DND-41 (cell line): ENCODE measurements at regions not wholly inside any gene's neighbourhood (a gene's known extent, or its start where the extent isn't known, plus 50 kb on each side); places are given as distances from the start of the nearest gene placed in this dataset.
"Not testable (repeated sequence)": the region's sequence is repeated elsewhere in the genome, so short reads cannot be mapped to it uniquely, and the experiment has no call there.

Source experiments
- ATAC-seq: fragments of 200-7000 bp; cut with Tn5 transposase; 3 replicates; pipeline ENCODE4 v1.9.1; 2021; ENCODE audit warnings: low read depth; ENCODE audit not compliant: insufficient read depth
- DNase-seq: peaks from one replicate; pipeline ENCODE4 v3.0.0-alpha.2; 2020
- H2AFZ ChIP-seq: 2 replicates; pipeline ENCODE4 v1.6.0; 2012; ENCODE audit warnings: low read depth, low read length
- H3K27ac ChIP-seq: 2 replicates; pipeline ENCODE4 v1.5.1; 2012; ENCODE audit warnings: low read length, inconsistent platforms
- H3K27me3 ChIP-seq: fragments of 200-600 bp; sonication (generic); 2 replicates; pipeline ENCODE4 v1.6.0; 2012; ENCODE audit warnings: low read length, mild to moderate bottlenecking, inconsistent platforms; ENCODE audit not compliant: insufficient read depth, poor library complexity
- H3K36me3 ChIP-seq: 2 replicates; pipeline ENCODE4 v1.5.1; 2012; ENCODE audit warnings: low read length, inconsistent platforms; ENCODE audit not compliant: insufficient read depth
- H3K4me1 ChIP-seq: 2 replicates; pipeline ENCODE4 v1.5.1; 2012; ENCODE audit warnings: mild to moderate bottlenecking, low read length; ENCODE audit not compliant: insufficient read depth
- H3K4me2 ChIP-seq: 2 replicates; pipeline ENCODE4 v1.6.0; 2012; ENCODE audit warnings: mild to moderate bottlenecking, moderate library complexity, low read length, inconsistent platforms; ENCODE audit not compliant: insufficient read depth
- H3K4me3 ChIP-seq, 2 experiments: fragments of 200-600 bp in 1 of 2; shearing (Covaris generic) in 1 of 2; 2 replicates each; pipeline ENCODE4 v1.5.1; 2012 to 2016; ENCODE audit warnings: inconsistent platforms in 2 of 2, low read length in 2 of 2, mild to moderate bottlenecking in 2 of 2, low read depth in 1 of 2, moderate library complexity in 1 of 2
- H3K79me2 ChIP-seq: 2 replicates; pipeline ENCODE4 v1.6.0; 2012; ENCODE audit warnings: low read length, inconsistent platforms; ENCODE audit not compliant: insufficient read depth
- H3K9ac ChIP-seq: 2 replicates; pipeline ENCODE4 v1.6.0; 2012; ENCODE audit warnings: low read depth, mild to moderate bottlenecking, inconsistent platforms, low read length, moderate library complexity
- H3K9me3 ChIP-seq: 2 replicates; pipeline ENCODE4 v1.5.1; 2012; ENCODE audit warnings: low read length, moderate library complexity, mild to moderate bottlenecking, inconsistent platforms; ENCODE audit not compliant: insufficient read depth, severe bottlenecking
- H4K20me1 ChIP-seq: 2 replicates; pipeline ENCODE4 v1.6.0; 2012; ENCODE audit warnings: low read length; ENCODE audit not compliant: insufficient read depth
- CTCF ChIP-seq: IDR thresholded peaks from 2 replicates; pipeline ENCODE4 v1.5.1; 2012; ENCODE audit warnings: borderline replicate concordance, low read length, moderate library complexity, mild to moderate bottlenecking; ENCODE audit not compliant: poor library complexity, severe bottlenecking; ENCODE audit errors: extremely low read depth
- EZH2 ChIP-seq: IDR thresholded peaks from 3 replicates; pipeline ENCODE4 v1.6.1; 2012; ENCODE audit warnings: borderline replicate concordance, low read depth, mild to moderate bottlenecking, moderate library complexity, low read length, inconsistent platforms; ENCODE audit not compliant: severe bottlenecking

- no peak overlapping the region for H3K4me2 ChIP-seq
- no peaks in the 10 kb centered on the region for H3K9me3 ChIP-seq
- H2AFZ ChIP-seq: no peak overlapping the region
- H3K27me3 ChIP-seq: no peaks in the 10 kb centered on the region
- DNase-seq (no peak), ATAC-seq (no peak)
- no peak overlapping the region for H3K4me3 ChIP-seq
- H3K9ac ChIP-seq: no peak overlapping the region
- H3K36me3 ChIP-seq: no peaks in the 10 kb centered on the region
- no peak overlapping the region for H3K27ac ChIP-seq
- no peaks in the 10 kb centered on the region for H3K4me1 ChIP-seq
- TF ChIP-seq EZH2 (no peak), CTCF (no peak)
- no peaks in the 10 kb centered on the region for H4K20me1 ChIP-seq
- H3K79me2 ChIP-seq: no peaks in the 10 kb centered on the region
These were observed 368.0 kb downstream of the TMEM121 start for GRCh38 chr14:105894125-105894977.

DNA sequence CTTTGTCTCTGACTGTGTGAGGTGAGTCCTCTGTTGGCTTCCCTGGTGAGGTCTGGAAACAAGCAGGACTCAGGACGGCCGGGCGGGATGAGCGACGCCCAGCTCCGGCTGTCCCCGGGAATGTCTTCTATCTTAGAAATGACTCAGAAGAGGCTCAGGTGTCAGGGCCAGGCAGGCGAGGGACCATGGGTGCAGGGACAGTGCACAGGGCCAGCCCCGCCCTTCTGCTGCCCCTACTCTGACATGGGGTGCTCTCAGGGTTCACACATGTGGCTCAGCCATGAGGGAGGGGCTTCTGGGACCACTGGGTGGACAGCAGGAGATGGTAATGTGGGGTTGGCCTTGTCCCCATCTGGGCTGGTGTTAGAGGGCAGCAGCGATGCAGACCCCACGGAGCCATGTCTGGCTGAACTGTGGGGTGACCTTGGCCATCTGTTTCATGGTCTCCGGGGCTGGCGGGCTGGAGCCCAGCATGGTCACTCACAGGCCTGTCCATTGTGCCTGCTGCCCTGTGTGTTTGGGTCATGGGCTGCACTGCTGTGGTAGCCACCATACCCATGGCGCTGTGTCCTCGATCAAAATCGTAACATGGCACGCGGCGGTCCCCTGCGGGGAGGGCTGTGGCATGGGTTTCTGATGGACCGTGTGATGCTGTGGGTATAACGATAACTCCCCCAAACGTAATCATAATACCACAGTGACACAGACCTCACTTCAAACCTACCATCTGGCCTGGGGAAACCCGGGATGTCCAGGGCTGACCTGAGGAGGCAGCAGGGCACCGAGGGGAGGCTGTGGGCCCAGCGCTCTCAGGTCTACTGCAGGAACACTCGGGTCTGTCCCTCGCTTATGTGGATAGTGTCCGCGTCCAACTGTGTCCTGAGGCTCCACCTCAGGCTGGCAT is 368.8 kb downstream of the TMEM121 start:
- DNase-seq: no peak
- no peak overlapping the region for H3K4me2 ChIP-seq
- no peaks in the 10 kb centered on the region for H3K36me3 ChIP-seq
- no peak overlapping the region for H3K27ac ChIP-seq
- no peaks in the 10 kb centered on the region for H3K4me1 ChIP-seq
- H3K79me2 ChIP-seq: no peaks in the 10 kb centered on the region
- H2AFZ ChIP-seq: no peak overlapping the region
- no peak overlapping the region for H3K4me3 ChIP-seq
- TF ChIP-seq CTCF: no peak
- TF ChIP-seq EZH2: no peak
- H4K20me1 ChIP-seq: no peaks in the 10 kb centered on the region
- H3K9ac ChIP-seq: no peak overlapping the region
- no peaks in the 10 kb centered on the region for H3K27me3 ChIP-seq
- no peak for ATAC-seq
- no peaks in the 10 kb centered on the region for H3K9me3 ChIP-seq

GRCh38 chr14:105896206-105896605 is 369.8 kb downstream of the TMEM121 start:
- H3K4me2 ChIP-seq, H3K9me3 ChIP-seq, H4K20me1 ChIP-seq, H3K36me3 ChIP-seq, ATAC-seq, H3K27me3 ChIP-seq, H3K4me3 ChIP-seq, DNase-seq, H3K27ac ChIP-seq, H3K4me1 ChIP-seq, H3K79me2 ChIP-seq, H3K9ac ChIP-seq, H2AFZ ChIP-seq: not testable (repeated sequence)

DNA sequence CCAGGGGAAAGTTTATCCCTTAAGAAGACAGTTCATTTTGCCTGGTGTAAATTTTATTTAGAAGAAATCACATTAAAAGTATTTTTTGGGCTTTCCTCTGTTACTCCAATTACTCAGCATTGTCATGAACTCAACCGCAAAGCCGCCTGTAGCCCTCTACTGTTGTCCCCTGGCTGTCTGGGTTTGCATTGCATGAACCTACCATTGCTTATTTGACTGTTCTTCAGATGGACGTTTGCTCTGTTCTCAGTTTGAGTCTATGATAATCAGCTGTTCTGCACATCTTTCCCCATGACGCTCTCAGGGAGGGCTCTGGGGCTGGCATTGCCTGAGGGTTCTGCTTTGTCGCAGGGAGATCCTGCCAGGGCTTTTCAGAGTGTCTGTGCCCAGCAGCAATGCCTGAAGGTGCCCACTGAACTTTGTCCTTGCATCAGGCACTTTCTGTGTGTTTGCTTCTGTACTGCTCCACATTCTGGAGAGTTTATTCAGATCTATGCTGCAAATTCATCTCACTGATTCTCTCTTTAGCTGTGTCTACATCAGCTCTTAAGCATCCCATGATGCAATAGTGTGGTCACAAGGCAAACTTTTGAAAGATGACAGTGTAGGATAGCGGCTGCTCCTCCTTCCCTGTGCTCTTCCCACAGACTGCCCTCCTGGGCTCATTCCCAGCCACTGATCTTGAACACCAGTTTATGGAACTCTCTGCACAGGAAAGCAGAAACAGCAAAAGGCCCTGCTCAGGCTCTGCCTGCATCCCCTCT is 370.8 kb downstream of the TMEM121 start:
- H2AFZ ChIP-seq, H3K9ac ChIP-seq, ATAC-seq, H3K9me3 ChIP-seq, H3K36me3 ChIP-seq, H3K4me3 ChIP-seq, H3K27ac ChIP-seq, H3K79me2 ChIP-seq, H4K20me1 ChIP-seq, H3K27me3 ChIP-seq, DNase-seq, H3K4me2 ChIP-seq, H3K4me1 ChIP-seq: not testable (repeated sequence)
